ENCODE measurements at regions not wholly inside any gene's neighbourhood (a gene's known extent, or its start where the extent isn't known, plus 50 kb on each side); places are given as distances from the start of the nearest gene placed in this dataset.
A peak's percentile ranks its signal among the peaks of the same experiment; 100 is the strongest.

DNA sequence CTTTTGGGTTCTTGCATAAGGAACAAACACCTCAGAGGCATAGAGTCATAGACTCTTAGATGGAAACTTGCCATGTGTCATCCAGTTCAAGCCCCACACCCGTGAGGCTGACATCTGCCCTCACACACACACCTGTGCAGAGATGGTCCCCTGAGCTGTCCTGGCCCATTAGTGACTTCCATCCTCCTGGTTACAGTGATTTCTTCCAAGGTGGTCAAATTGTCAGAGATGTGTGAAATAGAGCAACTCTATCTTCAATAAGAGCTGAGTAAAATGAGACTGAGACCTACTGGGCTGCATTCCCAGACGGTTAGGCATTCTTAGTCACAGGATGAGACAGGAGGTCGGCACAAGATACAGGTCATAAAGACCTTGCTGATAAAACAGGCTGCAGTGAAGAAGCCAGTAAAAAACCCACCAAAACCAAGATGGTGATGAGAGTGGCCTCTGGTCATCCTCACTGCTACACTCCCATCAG, 342.2 kb upstream of the TNRC6C start (continued):
- TF ChIP-seq ESRRB (CRISPR knock-in tag; IDR thresholded peaks at IDR 0.05; ENCODE audit: borderline replicate concordance) (no peak), STAT5B (CRISPR knock-in tag; IDR thresholded peaks at IDR 0.05) (no peak), POLR2H (tag; IDR thresholded peaks at IDR 0.05; ENCODE audit: low read depth) (no peak)
- TF ChIP-seq, protein P1, sequence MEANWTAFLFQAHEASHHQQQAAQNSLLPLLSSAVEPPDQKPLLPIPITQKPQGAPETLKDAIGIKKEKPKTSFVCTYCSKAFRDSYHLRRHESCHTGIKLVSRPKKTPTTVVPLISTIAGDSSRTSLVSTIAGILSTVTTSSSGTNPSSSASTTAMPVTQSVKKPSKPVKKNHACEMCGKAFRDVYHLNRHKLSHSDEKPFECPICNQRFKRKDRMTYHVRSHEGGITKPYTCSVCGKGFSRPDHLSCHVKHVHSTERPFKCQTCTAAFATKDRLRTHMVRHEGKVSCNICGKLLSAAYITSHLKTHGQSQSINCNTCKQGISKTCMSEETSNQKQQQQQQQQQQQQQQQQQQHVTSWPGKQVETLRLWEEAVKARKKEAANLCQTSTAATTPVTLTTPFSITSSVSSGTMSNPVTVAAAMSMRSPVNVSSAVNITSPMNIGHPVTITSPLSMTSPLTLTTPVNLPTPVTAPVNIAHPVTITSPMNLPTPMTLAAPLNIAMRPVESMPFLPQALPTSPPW (CRISPR knock-in tag; IDR thresholded peaks at IDR 0.05) = no peak
- TF ChIP-seq, protein P2, sequence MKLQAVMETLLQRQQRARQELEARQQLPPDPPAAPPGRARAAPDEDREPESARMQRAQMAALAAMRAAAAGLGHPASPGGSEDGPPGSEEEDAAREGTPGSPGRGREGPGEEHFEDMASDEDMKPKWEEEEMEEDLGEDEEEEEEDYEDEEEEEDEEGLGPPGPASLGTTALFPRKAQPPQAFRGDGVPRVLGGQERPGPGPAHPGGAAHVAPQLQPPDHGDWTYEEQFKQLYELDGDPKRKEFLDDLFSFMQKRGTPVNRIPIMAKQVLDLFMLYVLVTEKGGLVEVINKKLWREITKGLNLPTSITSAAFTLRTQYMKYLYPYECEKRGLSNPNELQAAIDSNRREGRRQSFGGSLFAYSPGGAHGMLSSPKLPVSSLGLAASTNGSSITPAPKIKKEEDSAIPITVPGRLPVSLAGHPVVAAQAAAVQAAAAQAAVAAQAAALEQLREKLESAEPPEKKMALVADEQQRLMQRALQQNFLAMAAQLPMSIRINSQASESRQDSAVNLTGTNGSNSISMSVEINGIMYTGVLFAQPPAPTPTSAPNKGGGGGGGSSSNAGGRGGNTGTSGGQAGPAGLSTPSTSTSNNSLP (IDR thresholded peaks at IDR 0.05; ENCODE audit: borderline replicate concordance, low read depth, low read length) = no peak

DNA sequence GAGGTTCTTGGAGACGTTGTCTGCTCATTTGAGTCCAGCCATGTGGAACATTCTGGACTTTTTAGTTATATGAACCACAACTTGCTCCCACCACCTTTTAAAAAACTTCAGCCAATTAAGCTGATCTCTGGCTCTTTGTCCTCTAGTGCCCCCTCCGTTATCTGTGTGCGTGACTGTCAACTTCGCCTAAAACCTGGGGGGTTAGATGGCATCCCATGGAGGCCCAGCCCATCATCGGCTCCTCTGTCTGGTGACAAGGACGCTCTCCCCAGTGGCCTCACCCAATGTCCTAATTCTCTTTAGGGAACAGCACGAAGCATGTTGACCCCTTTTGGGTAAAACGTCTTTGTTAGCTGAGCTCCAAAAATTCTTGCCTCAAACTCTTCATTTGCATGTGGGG, 341.0 kb upstream of the TNRC6C start:
- H3K36me3 ChIP-seq (ENCODE audit: control insufficient read depth, insufficient read depth, low read length) = no peaks in the 10 kb centered on the region
- H3K9me1 ChIP-seq (ENCODE audit: control insufficient read depth, insufficient read depth, low read length) = no peaks in the 10 kb centered on the region
- H3K9me3 ChIP-seq (replicated peaks; ENCODE audit: control insufficient read depth, insufficient read depth, low read depth, low read length) = no peaks in the 10 kb centered on the region
- H3K79me2 ChIP-seq (ENCODE audit: control insufficient read depth, insufficient read depth, low read length) = no peaks in the 10 kb centered on the region
- BruUV-seq (replicated peaks) = no TSS peak
- no peaks in the 10 kb centered on the region for H4K20me1 ChIP-seq (replicated peaks; ENCODE audit: control insufficient read depth, insufficient read depth, low read length)
- no peak for DNase-seq (ENCODE audit: extremely low read depth in 1 of 4, low spot score in 3 of 4)
- H3K4me1 ChIP-seq (replicated peaks in 1 of 2; ENCODE audit: control insufficient read depth in 2 of 2, insufficient read depth in 2 of 2, low read length in 2 of 2) = no peaks in the 10 kb centered on the region; a peak in 2 of 5 replicates
- peaks cover 12 to 45% of the 10 kb centered on the region in 2 experiments for H3K27me3 ChIP-seq (ENCODE audit: control insufficient read depth in 2 of 2, insufficient read depth in 2 of 2, low read length in 2 of 2)
- TF ChIP-seq POLR2AphosphoS5 (IDR thresholded peaks at IDR 0.05; ENCODE audit: control insufficient read depth, insufficient read depth, low read depth, low read length) = no peak
- no peak for TF ChIP-seq POLR3G (IDR thresholded peaks at IDR 0.05; ENCODE audit: extremely low read depth, insufficient read length, insufficient replicate concordance)
- TF ChIP-seq, protein P3, sequence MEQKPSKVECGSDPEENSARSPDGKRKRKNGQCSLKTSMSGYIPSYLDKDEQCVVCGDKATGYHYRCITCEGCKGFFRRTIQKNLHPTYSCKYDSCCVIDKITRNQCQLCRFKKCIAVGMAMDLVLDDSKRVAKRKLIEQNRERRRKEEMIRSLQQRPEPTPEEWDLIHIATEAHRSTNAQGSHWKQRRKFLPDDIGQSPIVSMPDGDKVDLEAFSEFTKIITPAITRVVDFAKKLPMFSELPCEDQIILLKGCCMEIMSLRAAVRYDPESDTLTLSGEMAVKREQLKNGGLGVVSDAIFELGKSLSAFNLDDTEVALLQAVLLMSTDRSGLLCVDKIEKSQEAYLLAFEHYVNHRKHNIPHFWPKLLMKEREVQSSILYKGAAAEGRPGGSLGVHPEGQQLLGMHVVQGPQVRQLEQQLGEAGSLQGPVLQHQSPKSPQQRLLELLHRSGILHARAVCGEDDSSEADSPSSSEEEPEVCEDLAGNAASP (IDR thresholded peaks at IDR 0.05) = no peak
- TF ChIP-seq HOXB6 (CRISPR knock-in tag; IDR thresholded peaks at IDR 0.05; ENCODE audit: borderline replicate concordance) = no peak
- TF ChIP-seq, protein P4, sequence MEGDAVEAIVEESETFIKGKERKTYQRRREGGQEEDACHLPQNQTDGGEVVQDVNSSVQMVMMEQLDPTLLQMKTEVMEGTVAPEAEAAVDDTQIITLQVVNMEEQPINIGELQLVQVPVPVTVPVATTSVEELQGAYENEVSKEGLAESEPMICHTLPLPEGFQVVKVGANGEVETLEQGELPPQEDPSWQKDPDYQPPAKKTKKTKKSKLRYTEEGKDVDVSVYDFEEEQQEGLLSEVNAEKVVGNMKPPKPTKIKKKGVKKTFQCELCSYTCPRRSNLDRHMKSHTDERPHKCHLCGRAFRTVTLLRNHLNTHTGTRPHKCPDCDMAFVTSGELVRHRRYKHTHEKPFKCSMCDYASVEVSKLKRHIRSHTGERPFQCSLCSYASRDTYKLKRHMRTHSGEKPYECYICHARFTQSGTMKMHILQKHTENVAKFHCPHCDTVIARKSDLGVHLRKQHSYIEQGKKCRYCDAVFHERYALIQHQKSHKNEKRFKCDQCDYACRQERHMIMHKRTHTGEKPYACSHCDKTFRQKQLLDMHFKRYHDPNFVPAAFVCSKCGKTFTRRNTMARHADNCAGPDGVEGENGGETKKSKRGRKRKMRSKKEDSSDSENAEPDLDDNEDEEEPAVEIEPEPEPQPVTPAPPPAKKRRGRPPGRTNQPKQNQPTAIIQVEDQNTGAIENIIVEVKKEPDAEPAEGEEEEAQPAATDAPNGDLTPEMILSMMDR (IDR thresholded peaks at IDR 0.05 in 2 of 3, conservative IDR thresholded peaks at IDR 0.05 in 1 of 3; ENCODE audit: insufficient read depth in 2 of 3, low read depth in 1 of 3, low read length in 3 of 3) = peak in 2 of 3 experiments; percentile 30 to 36; a peak in 2 of 6 replicates
- ChIA-PET CTCF (ENCODE audit: low intra/inter-chr PET ratio) (no interaction called here), POLR2A (interaction anchor here (0.7 to 1.1 kb wide), 2 partner anchors 9 to 10 kb away, joined by 3 read pairs; no protein-coding TSS in a partner anchor)
- no peak overlapping the region for H2AFZ ChIP-seq (ENCODE audit: low read depth, low read length)
- no peak overlapping the region for H3K4me3 ChIP-seq
- H3K4me2 ChIP-seq (ENCODE audit: insufficient read depth, low read length) = no peak overlapping the region
- intact Hi-C loops (cut with micrococcal nuclease) = no loop called here
- no peak overlapping the region for H3K9ac ChIP-seq (ENCODE audit: insufficient read depth in 1 of 2, low read depth in 2 of 2, low read length in 2 of 2)
- ATAC-seq = no peak
- no peak overlapping the region for H3K27ac ChIP-seq (ENCODE audit: extremely low read depth, low read depth, low read length)
- 5% methylated on average over 8 of the region's 8 CpGs for WGBS (ENCODE audit: insufficient coverage, low coverage, missing lambda C conversion rate)
- in situ Hi-C loops (cut with MboI) = no loop called here
- no peak for FAIRE-seq
